ENCODE measurements at regions not wholly inside any gene's neighbourhood (a gene's known extent, or its start where the extent isn't known, plus 50 kb on each side); places are given as distances from the start of the nearest gene placed in this dataset.

DNA sequence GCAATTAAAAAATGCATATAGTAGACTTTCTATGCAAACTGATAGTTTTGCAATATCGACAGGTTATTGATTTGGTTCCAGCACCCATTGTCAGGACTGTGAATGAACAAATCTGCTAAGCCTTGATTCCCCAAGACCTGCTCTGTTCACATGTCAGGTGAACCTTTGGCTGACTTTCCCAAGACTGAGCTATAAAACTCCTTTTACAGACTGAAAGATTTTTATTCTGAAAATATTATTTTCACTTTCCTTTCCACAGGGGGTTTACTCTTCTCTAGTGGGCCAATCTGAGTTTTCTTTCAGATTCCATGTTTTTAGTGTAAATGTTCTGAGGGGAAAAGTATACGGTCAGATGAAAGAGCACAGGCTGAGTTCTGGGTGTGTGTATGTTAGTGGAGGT is 199.2 kb upstream of the BMPER start:
- H3K4me1 Mint-ChIP-seq (ENCODE audit: low read depth): peaks cover 2% of the 10 kb centered on the region
- H3K27me3 Mint-ChIP-seq: peaks cover 4% of the 10 kb centered on the region
- H3K27ac Mint-ChIP-seq: no peak overlapping the region

DNA sequence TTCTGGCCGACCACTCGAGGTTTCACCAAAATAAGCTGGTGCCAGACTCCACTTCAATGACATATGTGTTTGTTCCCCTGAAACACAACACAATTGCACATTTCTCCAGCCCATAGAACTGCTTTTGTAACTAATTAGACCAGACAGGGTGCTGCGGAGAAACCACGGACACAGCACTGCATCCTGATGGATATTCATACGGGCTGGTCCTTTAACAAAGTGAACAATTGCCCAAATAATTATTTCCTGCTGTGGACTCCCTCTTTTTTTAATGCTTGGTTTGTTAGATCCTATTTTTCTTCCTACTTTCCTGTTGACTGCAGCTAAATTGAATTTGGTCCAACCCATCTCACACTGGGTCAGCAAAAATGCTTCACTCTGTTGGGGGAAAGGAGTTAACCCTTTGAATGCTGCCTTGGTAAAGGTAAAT is 198.6 kb upstream of the BMPER start:
- Mint-ChIP-seq H3K27ac (peak overlapping the region; percentile 3), H3K27me3 (peaks cover 4% of the 10 kb centered on the region), H3K9me3 (ENCODE audit: low read depth) (peaks cover 14% of the 10 kb centered on the region), H3K36me3 (ENCODE audit: insufficient read depth) (peaks cover 6% of the 10 kb centered on the region), H3K4me1 (ENCODE audit: low read depth) (peaks cover 6% of the 10 kb centered on the region), H3K4me3 (ENCODE audit: low read depth) (no peak overlapping the region)
- TF ChIP-seq, protein P1, sequence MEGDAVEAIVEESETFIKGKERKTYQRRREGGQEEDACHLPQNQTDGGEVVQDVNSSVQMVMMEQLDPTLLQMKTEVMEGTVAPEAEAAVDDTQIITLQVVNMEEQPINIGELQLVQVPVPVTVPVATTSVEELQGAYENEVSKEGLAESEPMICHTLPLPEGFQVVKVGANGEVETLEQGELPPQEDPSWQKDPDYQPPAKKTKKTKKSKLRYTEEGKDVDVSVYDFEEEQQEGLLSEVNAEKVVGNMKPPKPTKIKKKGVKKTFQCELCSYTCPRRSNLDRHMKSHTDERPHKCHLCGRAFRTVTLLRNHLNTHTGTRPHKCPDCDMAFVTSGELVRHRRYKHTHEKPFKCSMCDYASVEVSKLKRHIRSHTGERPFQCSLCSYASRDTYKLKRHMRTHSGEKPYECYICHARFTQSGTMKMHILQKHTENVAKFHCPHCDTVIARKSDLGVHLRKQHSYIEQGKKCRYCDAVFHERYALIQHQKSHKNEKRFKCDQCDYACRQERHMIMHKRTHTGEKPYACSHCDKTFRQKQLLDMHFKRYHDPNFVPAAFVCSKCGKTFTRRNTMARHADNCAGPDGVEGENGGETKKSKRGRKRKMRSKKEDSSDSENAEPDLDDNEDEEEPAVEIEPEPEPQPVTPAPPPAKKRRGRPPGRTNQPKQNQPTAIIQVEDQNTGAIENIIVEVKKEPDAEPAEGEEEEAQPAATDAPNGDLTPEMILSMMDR (IDR thresholded peaks at IDR 0.05; ENCODE audit: unreplicated experiment): no peak
- DNase-seq (ENCODE audit: low spot score, unreplicated experiment): no peak

More for the DNA sequence above, 199.2 kb upstream of the BMPER start:
- no peak for DNase-seq (ENCODE audit: low spot score, unreplicated experiment)
- H3K4me3 Mint-ChIP-seq (ENCODE audit: low read depth): no peak overlapping the region
- H3K36me3 Mint-ChIP-seq (ENCODE audit: insufficient read depth): peaks cover 8% of the 10 kb centered on the region
- peaks cover 19% of the 10 kb centered on the region for H3K9me3 Mint-ChIP-seq (ENCODE audit: low read depth)
- TF ChIP-seq, protein P1 (IDR thresholded peaks at IDR 0.05; ENCODE audit: unreplicated experiment): no peak

DNA sequence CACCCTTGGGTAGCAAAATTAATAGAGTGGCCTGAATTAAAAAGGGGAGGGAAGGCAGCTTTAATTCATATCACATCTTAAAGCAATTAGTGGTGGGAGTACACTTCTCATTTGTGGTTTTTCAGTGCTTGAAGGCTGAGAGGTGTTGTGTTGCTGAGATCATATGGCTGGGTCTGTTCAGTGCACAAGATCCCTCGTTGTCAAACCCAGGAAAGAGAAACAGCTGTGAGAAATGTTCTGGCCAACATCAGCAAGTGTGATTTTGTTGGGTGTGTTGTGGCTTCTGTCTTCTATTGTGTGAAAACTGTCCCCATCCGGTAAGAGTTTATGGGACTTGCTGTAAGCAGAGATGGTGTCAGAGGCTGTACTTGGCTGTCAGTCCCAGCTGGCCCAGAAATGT is 197.9 kb upstream of the BMPER start:
- H3K4me1 Mint-ChIP-seq (ENCODE audit: low read depth): peaks cover 8% of the 10 kb centered on the region
- peaks cover 4% of the 10 kb centered on the region for H3K27me3 Mint-ChIP-seq
- TF ChIP-seq, protein P1 (IDR thresholded peaks at IDR 0.05; ENCODE audit: unreplicated experiment): no peak
- H3K4me3 Mint-ChIP-seq (ENCODE audit: low read depth): no peak overlapping the region
- H3K9me3 Mint-ChIP-seq (ENCODE audit: low read depth): peaks cover 7% of the 10 kb centered on the region
- peaks cover 2% of the 10 kb centered on the region for H3K36me3 Mint-ChIP-seq (ENCODE audit: insufficient read depth)
- H3K27ac Mint-ChIP-seq: peak overlapping the region; percentile 3
- DNase-seq (ENCODE audit: low spot score, unreplicated experiment): no peak

DNA sequence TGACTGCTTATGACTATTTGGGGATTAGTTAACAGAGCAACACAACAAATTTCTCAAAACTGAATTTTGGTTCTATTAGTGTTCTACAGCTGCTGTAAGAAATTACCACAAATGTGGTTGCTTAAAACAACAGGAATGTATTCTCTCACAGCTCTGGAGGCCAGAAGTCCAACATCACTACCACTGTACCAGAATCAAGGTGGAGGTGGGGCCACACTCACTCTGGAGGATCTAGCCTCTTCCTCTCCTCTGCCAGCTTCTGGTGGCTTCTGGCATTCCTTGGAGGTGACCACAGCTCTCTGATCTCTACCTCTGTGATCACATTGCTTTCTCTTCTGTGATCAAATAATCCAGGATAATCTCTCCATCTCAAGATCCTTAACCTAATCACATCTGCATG is 194.7 kb upstream of the BMPER start:
- Mint-ChIP-seq H3K4me3 (ENCODE audit: low read depth) (no peak overlapping the region), H3K9me3 (ENCODE audit: low read depth) (no peaks in the 10 kb centered on the region), H3K36me3 (ENCODE audit: insufficient read depth) (no peaks in the 10 kb centered on the region), H3K4me1 (ENCODE audit: low read depth) (peaks cover 8% of the 10 kb centered on the region), H3K27me3 (peaks cover 14% of the 10 kb centered on the region), H3K27ac (no peak overlapping the region)
- TF ChIP-seq, protein P1 (IDR thresholded peaks at IDR 0.05; ENCODE audit: unreplicated experiment): no peak
- no peak for DNase-seq (ENCODE audit: low spot score, unreplicated experiment)

DNA sequence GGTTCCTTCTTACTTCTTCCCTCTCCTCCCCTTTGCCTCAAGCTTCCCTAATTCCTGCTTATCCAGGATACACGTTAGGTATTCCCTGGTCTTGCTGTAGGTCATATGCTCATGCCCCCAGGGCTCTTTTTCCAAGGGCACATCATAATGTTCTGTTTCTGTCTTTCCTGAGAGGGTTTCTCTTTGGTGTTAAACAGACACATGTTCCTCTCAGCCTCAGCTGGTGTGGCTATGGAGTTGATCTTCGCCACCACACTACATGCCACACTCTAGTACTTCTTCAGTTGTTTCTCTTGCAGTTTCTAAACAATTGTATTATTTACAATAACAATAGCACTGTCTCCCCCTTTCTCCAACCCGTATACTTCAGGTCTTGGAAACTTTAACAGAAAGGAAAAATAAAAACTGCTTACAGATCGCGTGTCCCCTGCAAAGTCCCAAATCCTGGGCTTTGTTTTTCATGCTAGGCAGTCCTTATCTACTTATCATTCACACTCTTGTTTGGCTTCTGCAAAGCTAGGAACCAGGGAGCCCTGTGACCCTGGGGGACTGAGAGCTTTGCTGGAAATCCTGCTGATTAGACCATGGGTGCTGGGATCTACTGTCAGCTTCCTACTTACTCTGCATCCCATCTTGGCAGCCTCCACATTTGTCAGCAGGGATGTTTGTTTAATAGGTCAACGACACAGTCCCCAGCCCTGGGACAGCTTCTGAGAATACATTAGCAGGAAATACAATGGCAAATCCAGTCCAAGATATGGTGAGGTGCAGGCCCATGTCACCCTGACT is 193.9 kb upstream of the BMPER start:
- Mint-ChIP-seq H3K36me3 (ENCODE audit: insufficient read depth) (no peaks in the 10 kb centered on the region), H3K4me1 (ENCODE audit: low read depth) (peaks cover 6% of the 10 kb centered on the region), H3K4me3 (ENCODE audit: low read depth) (no peak overlapping the region), H3K9me3 (ENCODE audit: low read depth) (no peaks in the 10 kb centered on the region), H3K27ac (no peak overlapping the region), H3K27me3 (peaks cover 15% of the 10 kb centered on the region)
- no peak for DNase-seq (ENCODE audit: low spot score, unreplicated experiment)
- TF ChIP-seq, protein P1 (IDR thresholded peaks at IDR 0.05; ENCODE audit: unreplicated experiment): no peak

All from progenitor cell of endocrine pancreas (in vitro differentiated cells).